ENCODE measurements at regions not wholly inside any gene's neighbourhood (a gene's known extent, or its start where the extent isn't known, plus 50 kb on each side); places are given as distances from the start of the nearest gene placed in this dataset.

- TF ChIP-seq REST (IDR thresholded peaks at IDR 0.05; ENCODE audit: low read depth) (no peak), EGR1 (IDR thresholded peaks at IDR 0.05) (no peak), TCF12 (IDR thresholded peaks at IDR 0.05; ENCODE audit: low read depth) (no peak)
Measured at GRCh38 chr17:77688369-77688768, 270.1 kb upstream of the TNRC6C start.

GRCh38 chr17:77690271-77691161, 268.0 kb upstream of the TNRC6C start:
- TF ChIP-seq MAX (IDR thresholded peaks at IDR 0.05) (no peak), TEAD4 (IDR thresholded peaks at IDR 0.05) (no peak), TAF1 (IDR thresholded peaks at IDR 0.05; ENCODE audit: low read depth) (no peak), REST (IDR thresholded peaks at IDR 0.05; ENCODE audit: low read depth) (no peak), RAD21 (IDR thresholded peaks at IDR 0.05; ENCODE audit: low read depth) (no peak), FOXM1 (IDR thresholded peaks at IDR 0.05; ENCODE audit: borderline replicate concordance, low read depth) (no peak)
- TF ChIP-seq, protein P1, sequence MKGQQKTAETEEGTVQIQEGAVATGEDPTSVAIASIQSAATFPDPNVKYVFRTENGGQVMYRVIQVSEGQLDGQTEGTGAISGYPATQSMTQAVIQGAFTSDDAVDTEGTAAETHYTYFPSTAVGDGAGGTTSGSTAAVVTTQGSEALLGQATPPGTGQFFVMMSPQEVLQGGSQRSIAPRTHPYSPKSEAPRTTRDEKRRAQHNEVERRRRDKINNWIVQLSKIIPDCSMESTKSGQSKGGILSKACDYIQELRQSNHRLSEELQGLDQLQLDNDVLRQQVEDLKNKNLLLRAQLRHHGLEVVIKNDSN (IDR thresholded peaks at IDR 0.05) = no peak

DNA sequence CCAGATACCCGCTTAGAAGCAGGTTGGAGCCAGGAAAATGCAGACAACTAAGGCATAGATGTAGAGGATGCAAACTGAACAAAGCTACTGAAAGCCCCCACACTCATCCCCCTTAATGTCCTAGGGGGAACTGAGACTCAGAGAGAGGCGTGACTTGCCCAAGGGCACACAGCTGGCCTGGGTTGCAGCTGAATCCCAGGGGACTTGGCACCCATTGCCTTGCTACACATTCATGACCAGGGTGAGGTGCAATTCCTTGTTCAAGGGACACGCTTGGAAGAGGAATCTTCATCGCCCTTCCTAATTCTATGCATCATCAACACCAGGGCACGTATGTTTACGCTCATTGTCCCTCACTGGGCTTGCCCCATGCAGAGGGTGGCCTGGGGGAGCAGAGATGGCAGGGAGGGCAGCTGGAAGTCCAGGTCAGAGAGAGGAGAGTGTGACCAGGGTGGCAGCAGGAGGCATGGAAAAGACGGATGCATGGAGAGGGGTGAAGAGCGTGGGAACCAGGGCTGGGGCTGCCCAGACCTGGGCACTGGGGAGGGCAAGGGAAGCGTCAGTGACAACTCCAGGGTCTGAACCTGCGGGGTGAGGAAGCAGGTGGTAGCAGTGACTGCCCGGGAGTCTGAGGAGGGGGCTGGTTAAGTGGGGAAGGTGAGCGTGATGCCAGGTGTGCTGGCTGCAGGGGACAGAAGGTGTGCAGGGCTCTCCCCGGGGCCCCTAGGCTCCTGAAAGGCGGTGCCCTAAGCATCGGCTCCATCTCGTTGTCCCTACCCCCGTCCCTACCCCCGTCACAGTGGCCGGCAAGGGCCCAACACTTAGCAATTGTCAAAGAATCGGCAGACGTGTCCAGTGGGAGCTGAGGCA, 267.1 kb upstream of the TNRC6C start:
- TF ChIP-seq EGR1 (IDR thresholded peaks at IDR 0.05) (no peak), MAX (IDR thresholded peaks at IDR 0.05) (no peak), NFIC (IDR thresholded peaks at IDR 0.05) (no peak), TEAD4 (IDR thresholded peaks at IDR 0.05) (no peak), TAF1 (IDR thresholded peaks at IDR 0.05; ENCODE audit: low read depth) (no peak), RAD21 (IDR thresholded peaks at IDR 0.05; ENCODE audit: low read depth) (no peak), CEBPB (IDR thresholded peaks at IDR 0.05) (no peak), ZBTB7A (IDR thresholded peaks at IDR 0.05; ENCODE audit: low read depth) (no peak), REST (IDR thresholded peaks at IDR 0.05; ENCODE audit: low read depth) (no peak), YY1 (IDR thresholded peaks at IDR 0.05; ENCODE audit: low read depth) (no peak), CREB1 (IDR thresholded peaks at IDR 0.05; ENCODE audit: low read depth) (no peak), TCF12 (IDR thresholded peaks at IDR 0.05; ENCODE audit: low read depth) (no peak), FOXM1 (IDR thresholded peaks at IDR 0.05; ENCODE audit: borderline replicate concordance, low read depth) (no peak), EP300 (IDR thresholded peaks at IDR 0.05; ENCODE audit: borderline replicate concordance) (no peak)
- TF ChIP-seq, protein P1 (IDR thresholded peaks at IDR 0.05) = no peak

GRCh38 chr17:77692571-77693161, 265.8 kb upstream of the TNRC6C start:
- TF ChIP-seq CREB1 (IDR thresholded peaks at IDR 0.05; ENCODE audit: low read depth) = no peak
- TF ChIP-seq TEAD4 (IDR thresholded peaks at IDR 0.05) = no peak
- no peak for TF ChIP-seq EGR1 (IDR thresholded peaks at IDR 0.05)
- TF ChIP-seq NFIC (IDR thresholded peaks at IDR 0.05) = no peak
- no peak for TF ChIP-seq MAX (IDR thresholded peaks at IDR 0.05)
- no peak for TF ChIP-seq REST (IDR thresholded peaks at IDR 0.05; ENCODE audit: low read depth)
- TF ChIP-seq FOXM1 (IDR thresholded peaks at IDR 0.05; ENCODE audit: borderline replicate concordance, low read depth) = no peak
- no peak for TF ChIP-seq ZBTB7A (IDR thresholded peaks at IDR 0.05; ENCODE audit: low read depth)
- TF ChIP-seq TAF1 (IDR thresholded peaks at IDR 0.05; ENCODE audit: low read depth) = no peak
- no peak for TF ChIP-seq EP300 (IDR thresholded peaks at IDR 0.05; ENCODE audit: borderline replicate concordance)
- TF ChIP-seq CEBPB (IDR thresholded peaks at IDR 0.05) = no peak
- TF ChIP-seq, protein P1 (IDR thresholded peaks at IDR 0.05) = no peak
- TF ChIP-seq TCF12 (IDR thresholded peaks at IDR 0.05; ENCODE audit: low read depth) = no peak
- no peak for TF ChIP-seq RAD21 (IDR thresholded peaks at IDR 0.05; ENCODE audit: low read depth)
- no peak for TF ChIP-seq YY1 (IDR thresholded peaks at IDR 0.05; ENCODE audit: low read depth)

Measured in Ishikawa (cell line).